SK-N-SH treated with all-trans-retinoic acid at 6 μM for 48 hours (cell line): ENCODE measurements at regions not wholly inside any gene's neighbourhood (a gene's known extent, or its start where the extent isn't known, plus 50 kb on each side); places are given as distances from the start of the nearest gene placed in this dataset.

Experiments used
- BACH2 ChIP-seq: fragments of 250-450 bp; sonication (Bioruptor Pico); IDR thresholded peaks from 2 replicates; pipeline ENCODE4 v1.9.0; 2021; ENCODE audit warnings: mild to moderate bottlenecking, borderline replicate concordance
- ISL1 ChIP-seq: fragments of 250-450 bp; sonication (Bioruptor Pico); IDR thresholded peaks from 2 replicates; pipeline ENCODE4 v2.1.2; 2022; ENCODE audit warnings: mild to moderate bottlenecking, moderate library complexity

- TF ChIP-seq ISL1, result no peak
- no peak for TF ChIP-seq BACH2
Measured at GRCh38 chr16:14347706-14348105, 276.6 kb downstream of the MRTFB start.
